ENCODE measurements at regions not wholly inside any gene's neighbourhood (a gene's known extent, or its start where the extent isn't known, plus 50 kb on each side); places are given as distances from the start of the nearest gene placed in this dataset.

- no peak for TF ChIP-seq CTCF (IDR thresholded peaks at IDR 0.05)
- TF ChIP-seq POLR2A (IDR thresholded peaks at IDR 0.05), result no peak
These were observed 111.2 kb upstream of the PRDM1 start for GRCh38 chr6:105974986-105975385.

Measured in body of pancreas (tissue), 4 donors.